ENCODE measurements at regions not wholly inside any gene's neighbourhood (a gene's known extent, or its start where the extent isn't known, plus 50 kb on each side); places are given as distances from the start of the nearest gene placed in this dataset.

- DNase-seq = no peak
- Histone ChIP-seq H3K4me1 (ENCODE audit: insufficient read depth, low read length) (no peaks in the 10 kb centered on the region), H3K27ac (ENCODE audit: insufficient read length, low read depth, low read length) (no peak overlapping the region), H4K20me1 (ENCODE audit: control insufficient read depth, insufficient read depth, insufficient read length) (no peaks in the 10 kb centered on the region), H3K23me2 (ENCODE audit: insufficient read length, low read depth, low read length, poor library complexity, severe bottlenecking) (no peaks in the 10 kb centered on the region), H3K9ac (ENCODE audit: extremely low read depth, insufficient read length, low read length) (no peak overlapping the region), H3K14ac (ENCODE audit: insufficient read depth, low read length) (no peak overlapping the region), H4K91ac (ENCODE audit: insufficient read length, low read depth, low read length) (no peak overlapping the region), H2BK120ac (ENCODE audit: low read depth, low read length, poor library complexity, severe bottlenecking) (no peak overlapping the region), H3K23ac (ENCODE audit: insufficient read length, low read depth, low read length) (no peak overlapping the region), H3T11ph (ENCODE audit: low read length) (no peak overlapping the region), H3K56ac (ENCODE audit: insufficient read length, low read depth, low read length) (no peak overlapping the region), H3K4ac (ENCODE audit: low read depth, low read length) (no peak overlapping the region), H3K79me2 (ENCODE audit: insufficient read depth, low read length) (no peaks in the 10 kb centered on the region), H2AFZ (ENCODE audit: low read length) (no peak overlapping the region), H3K9me3 (ENCODE audit: control insufficient read depth, low read depth, low read length) (no peaks in the 10 kb centered on the region), H2AK5ac (ENCODE audit: insufficient read length, low read length) (no peak overlapping the region), H2BK15ac (ENCODE audit: low read depth, low read length) (no peak overlapping the region), H2BK12ac (ENCODE audit: insufficient read length, low read depth, low read length) (no peak overlapping the region), H3K18ac (ENCODE audit: insufficient read length, low read depth, low read length) (no peak overlapping the region), H3K27me3 (ENCODE audit: insufficient read depth, low read length) (no peaks in the 10 kb centered on the region), H4K5ac (ENCODE audit: insufficient read length, low read depth, low read length) (no peak overlapping the region), H3K4me2 (ENCODE audit: insufficient read depth, insufficient read length, low read length) (no peak overlapping the region), H3K79me1 (ENCODE audit: insufficient read depth, low read depth, low read length, poor library complexity, severe bottlenecking) (no peaks in the 10 kb centered on the region), H2BK20ac (ENCODE audit: low read depth, low read length, poor library complexity, severe bottlenecking) (no peak overlapping the region), H4K8ac (replicated peaks; ENCODE audit: insufficient read length, low read depth, low read length) (no peak overlapping the region), H2BK5ac (ENCODE audit: insufficient read length, low read length) (no peak overlapping the region)
- TF ChIP-seq CTCF (conservative IDR thresholded peaks at IDR 0.05) = no peak
- H3K9me3 Mint-ChIP-seq = no peaks in the 10 kb centered on the region; a peak in 1 of 5 replicates
- H3K27me3 Mint-ChIP-seq (ENCODE audit: low read depth) = no peaks in the 10 kb centered on the region; the same call in 1 of the 2 replicates
- H3K27ac Mint-ChIP-seq = no peak overlapping the region
- no peaks in the 10 kb centered on the region for H3K36me3 Mint-ChIP-seq (ENCODE audit: insufficient read depth in 1 of 3, low read depth in 3 of 3)
- H3K4me1 Mint-ChIP-seq = peaks cover 10 to 18% of the 10 kb centered on the region in 2 experiments
- no CpG with 5 or more reads among the region's 24 CpGs for WGBS (ENCODE audit: extremely low coverage, insufficient read length, low lambda C conversion rate)
- no peak overlapping the region for H3K4me3 Mint-ChIP-seq
Observed at GRCh38 chr4:187176261-187176910, 452.7 kb upstream of the FAT1 start.
